ENCODE measurements at regions not wholly inside any gene's neighbourhood (a gene's known extent, or its start where the extent isn't known, plus 50 kb on each side); places are given as distances from the start of the nearest gene placed in this dataset.
A peak's percentile ranks its signal among the peaks of the same experiment; 100 is the strongest.

DNA sequence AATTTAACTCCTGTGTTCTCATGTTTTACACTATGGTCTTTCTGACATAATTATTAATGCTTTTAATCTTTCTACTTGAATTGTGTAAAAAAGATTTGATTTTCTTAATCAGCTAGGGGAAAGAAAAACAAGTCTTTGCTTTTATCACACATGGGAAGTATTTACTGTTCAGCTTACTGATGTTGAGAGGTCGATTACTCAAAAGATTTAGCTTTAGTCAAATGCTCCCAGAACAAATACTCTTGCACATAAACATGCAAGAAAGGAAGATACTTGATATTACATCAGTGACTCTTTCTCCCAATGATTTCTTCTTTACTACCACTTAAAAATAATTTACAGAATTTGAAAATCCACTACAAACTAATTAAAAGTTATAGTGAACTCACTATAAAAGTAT is 198.3 kb upstream of the FAT4 start:
- CTCF ChIA-PET = no interaction called here
- no peak overlapping the region for H3K27ac ChIP-seq (ENCODE audit: low read depth, low read length, poor library complexity, severe bottlenecking)
- POLR2A ChIA-PET (ENCODE audit: low non-redundant PET) = no interaction called here
- H3K4me1 ChIP-seq (ENCODE audit: insufficient read depth, low read length, poor library complexity, severe bottlenecking) = no peaks in the 10 kb centered on the region
- TF ChIP-seq EZH2 (IDR thresholded peaks at IDR 0.05; ENCODE audit: borderline replicate concordance, low read depth, low read length, poor library complexity, severe bottlenecking) = no peak
- TF ChIP-seq, protein P1, sequence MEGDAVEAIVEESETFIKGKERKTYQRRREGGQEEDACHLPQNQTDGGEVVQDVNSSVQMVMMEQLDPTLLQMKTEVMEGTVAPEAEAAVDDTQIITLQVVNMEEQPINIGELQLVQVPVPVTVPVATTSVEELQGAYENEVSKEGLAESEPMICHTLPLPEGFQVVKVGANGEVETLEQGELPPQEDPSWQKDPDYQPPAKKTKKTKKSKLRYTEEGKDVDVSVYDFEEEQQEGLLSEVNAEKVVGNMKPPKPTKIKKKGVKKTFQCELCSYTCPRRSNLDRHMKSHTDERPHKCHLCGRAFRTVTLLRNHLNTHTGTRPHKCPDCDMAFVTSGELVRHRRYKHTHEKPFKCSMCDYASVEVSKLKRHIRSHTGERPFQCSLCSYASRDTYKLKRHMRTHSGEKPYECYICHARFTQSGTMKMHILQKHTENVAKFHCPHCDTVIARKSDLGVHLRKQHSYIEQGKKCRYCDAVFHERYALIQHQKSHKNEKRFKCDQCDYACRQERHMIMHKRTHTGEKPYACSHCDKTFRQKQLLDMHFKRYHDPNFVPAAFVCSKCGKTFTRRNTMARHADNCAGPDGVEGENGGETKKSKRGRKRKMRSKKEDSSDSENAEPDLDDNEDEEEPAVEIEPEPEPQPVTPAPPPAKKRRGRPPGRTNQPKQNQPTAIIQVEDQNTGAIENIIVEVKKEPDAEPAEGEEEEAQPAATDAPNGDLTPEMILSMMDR (conservative IDR thresholded peaks at IDR 0.05; ENCODE audit: low read depth, low read length) = no peak
- DNase-seq (ENCODE audit: low spot score) = no peak
- intact Hi-C loops (cut with micrococcal nuclease; ENCODE audit: unreplicated experiment) = no loop called here
- H3K36me3 ChIP-seq (ENCODE audit: insufficient read depth, low read length, poor library complexity, severe bottlenecking) = no peaks in the 10 kb centered on the region
- H3K9me3 ChIP-seq (ENCODE audit: low read depth, low read length, poor library complexity, severe bottlenecking) = no peaks in the 10 kb centered on the region
- no peaks in the 10 kb centered on the region for H3K27me3 ChIP-seq (replicated peaks; ENCODE audit: insufficient read depth, low read depth, low read length, poor library complexity)
- BruUV-seq (replicated peaks) = no TSS peak
- H3K4me3 ChIP-seq (ENCODE audit: low read depth, low read length, poor library complexity, severe bottlenecking) = no peak overlapping the region

DNA sequence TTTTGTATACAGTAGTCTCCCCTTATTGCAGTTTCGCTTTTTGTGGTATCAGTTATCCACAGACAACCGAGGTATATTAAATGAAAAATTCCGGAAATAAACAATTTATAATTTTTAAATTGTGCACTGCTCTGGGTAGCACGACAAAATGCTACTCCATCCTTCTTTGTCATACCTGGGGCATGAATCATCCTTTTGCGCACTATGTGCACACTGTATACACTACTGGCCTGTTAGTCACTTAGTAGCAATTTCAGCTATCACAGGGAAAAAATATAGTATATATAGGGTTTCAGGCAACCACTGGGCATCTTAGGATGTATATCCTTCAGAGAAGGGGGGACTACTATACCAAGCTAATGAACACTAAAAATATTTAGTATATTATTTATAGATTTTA is 198.8 kb upstream of the FAT4 start:
- no peaks in the 10 kb centered on the region for H3K36me3 ChIP-seq (ENCODE audit: insufficient read depth, low read length, poor library complexity, severe bottlenecking)
- DNase-seq (ENCODE audit: low spot score) = no peak
- no TSS peak for BruUV-seq (replicated peaks)
- POLR2A ChIA-PET (ENCODE audit: low non-redundant PET) = no interaction called here
- H3K27ac ChIP-seq (ENCODE audit: low read depth, low read length, poor library complexity, severe bottlenecking) = no peak overlapping the region
- no peak overlapping the region for H3K4me3 ChIP-seq (ENCODE audit: low read depth, low read length, poor library complexity, severe bottlenecking)
- H3K4me1 ChIP-seq (ENCODE audit: insufficient read depth, low read length, poor library complexity, severe bottlenecking) = no peaks in the 10 kb centered on the region
- H3K27me3 ChIP-seq (replicated peaks; ENCODE audit: insufficient read depth, low read depth, low read length, poor library complexity) = no peaks in the 10 kb centered on the region
- intact Hi-C loops (cut with micrococcal nuclease; ENCODE audit: unreplicated experiment) = no loop called here
- H3K9me3 ChIP-seq (ENCODE audit: low read depth, low read length, poor library complexity, severe bottlenecking) = no peaks in the 10 kb centered on the region
- CTCF ChIA-PET = no interaction called here
- TF ChIP-seq EZH2 (IDR thresholded peaks at IDR 0.05; ENCODE audit: borderline replicate concordance, low read depth, low read length, poor library complexity, severe bottlenecking) = no peak
- TF ChIP-seq, protein P1 (conservative IDR thresholded peaks at IDR 0.05; ENCODE audit: low read depth, low read length) = no peak

DNA sequence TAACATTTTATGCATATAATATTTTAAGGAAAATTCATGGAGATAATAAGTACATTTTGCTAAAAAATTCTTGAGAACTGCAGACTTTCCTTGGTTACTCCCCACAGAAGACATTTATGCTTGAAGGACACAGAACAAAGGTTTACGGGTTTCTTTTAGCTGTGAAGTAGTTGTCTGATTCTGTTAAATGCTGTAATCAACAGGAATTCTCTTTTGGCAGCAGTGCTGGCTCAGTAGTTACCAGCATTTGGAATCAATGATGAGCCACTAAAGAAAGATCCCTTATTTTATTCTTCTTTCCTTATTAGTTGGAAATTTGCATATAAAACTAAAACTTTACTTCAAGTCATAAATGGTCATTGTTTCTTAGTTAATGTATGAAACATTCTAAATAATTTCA is 199.3 kb upstream of the FAT4 start:
- TF ChIP-seq, protein P1 (conservative IDR thresholded peaks at IDR 0.05; ENCODE audit: low read depth, low read length) = no peak
- no peak for TF ChIP-seq EZH2 (IDR thresholded peaks at IDR 0.05; ENCODE audit: borderline replicate concordance, low read depth, low read length, poor library complexity, severe bottlenecking)
- Histone ChIP-seq H3K27ac (ENCODE audit: low read depth, low read length, poor library complexity, severe bottlenecking) (no peak overlapping the region), H3K27me3 (replicated peaks; ENCODE audit: insufficient read depth, low read depth, low read length, poor library complexity) (no peaks in the 10 kb centered on the region), H3K4me1 (ENCODE audit: insufficient read depth, low read length, poor library complexity, severe bottlenecking) (no peaks in the 10 kb centered on the region), H3K36me3 (ENCODE audit: insufficient read depth, low read length, poor library complexity, severe bottlenecking) (no peaks in the 10 kb centered on the region), H3K9me3 (ENCODE audit: low read depth, low read length, poor library complexity, severe bottlenecking) (no peaks in the 10 kb centered on the region), H3K4me3 (ENCODE audit: low read depth, low read length, poor library complexity, severe bottlenecking) (no peak overlapping the region)
- intact Hi-C loops (cut with micrococcal nuclease; ENCODE audit: unreplicated experiment) = no loop called here
- ChIA-PET CTCF (no interaction called here), POLR2A (ENCODE audit: low non-redundant PET) (no interaction called here)
- peak; percentile 18 for DNase-seq (ENCODE audit: low spot score)
- no TSS peak for BruUV-seq (replicated peaks)

Measured in A673 (cell line).